HEK293T (cell line): ENCODE measurements at regions not wholly inside any gene's neighbourhood (a gene's known extent, or its start where the extent isn't known, plus 50 kb on each side); places are given as distances from the start of the nearest gene placed in this dataset.
"Not testable (repeated sequence)": the region's sequence is repeated elsewhere in the genome, so short reads cannot be mapped to it uniquely, and the experiment has no call there.

Experiments used
- CTCF ChIA-PET: fragments of 350-600 bp; formaldehyde crosslinking; extraction: SDS; loops from one replicate; lab custom pipeline; 2021; ENCODE audit warnings: antibody characterized with exemption, inconsistent platforms; lab: Yijun Ruan, JAX
- POLR2A ChIA-PET: fragments of 350-600 bp; formaldehyde crosslinking; extraction: SDS; loops from one replicate; lab custom pipeline; 2020; ENCODE audit warnings: antibody characterized with exemption, inconsistent platforms; lab: Yijun Ruan, JAX
- DNase-seq: peaks from one replicate; pipeline ENCODE4 v3.0.0; 2012; ENCODE audit warnings: mixed read lengths; ENCODE audit errors: extremely low spot score
- ARNT ChIP-seq: fragments of 450-650 bp; IDR thresholded peaks from 2 replicates; pipeline ENCODE4 v1.6.1; 2017; ENCODE audit warnings: mild to moderate bottlenecking
- BHLHE40 ChIP-seq: fragments of 450-650 bp; IDR thresholded peaks from 2 replicates; pipeline ENCODE4 v1.6.1; 2016; ENCODE audit warnings: mild to moderate bottlenecking, moderate library complexity, borderline replicate concordance
- CTBP1 ChIP-seq: fragments of 450-650 bp; IDR thresholded peaks from 2 replicates; pipeline ENCODE4 v1.6.1; 2016; ENCODE audit warnings: borderline replicate concordance
- ELF4 ChIP-seq: fragments of 450-650 bp; IDR thresholded peaks from 2 replicates; pipeline ENCODE4 v1.6.1; 2017; ENCODE audit warnings: antibody characterized with exemption
- FOXA1 ChIP-seq: fragments of 450-650 bp; IDR thresholded peaks from 2 replicates; pipeline ENCODE4 v1.6.1; 2016; ENCODE audit warnings: mild to moderate bottlenecking
- FOXK2 ChIP-seq: fragments of 450-650 bp; IDR thresholded peaks from 2 replicates; pipeline ENCODE4 v1.6.1; 2016; ENCODE audit warnings: mild to moderate bottlenecking
- FOXM1 ChIP-seq: fragments of 450-650 bp; IDR thresholded peaks from 2 replicates; pipeline ENCODE4 v1.6.1; 2017; ENCODE audit warnings: mild to moderate bottlenecking, borderline replicate concordance
- HDGF ChIP-seq: fragments of 450-650 bp; IDR thresholded peaks from 2 replicates; pipeline ENCODE4 v1.6.1; 2017; ENCODE audit warnings: antibody characterized with exemption, borderline replicate concordance
- L3MBTL2 ChIP-seq: fragments of 450-650 bp; conservative IDR thresholded peaks from 2 replicates; pipeline ENCODE4 v1.6.1; 2016; ENCODE audit warnings: mild to moderate bottlenecking
- LEF1 ChIP-seq: fragments of 450-650 bp; IDR thresholded peaks from 2 replicates; pipeline ENCODE4 v1.6.1; 2017; ENCODE audit warnings: mild to moderate bottlenecking, borderline replicate concordance
- NFRKB ChIP-seq: fragments of 450-650 bp; IDR thresholded peaks from 2 replicates; pipeline ENCODE4 v1.6.1; 2016; ENCODE audit warnings: mild to moderate bottlenecking, moderate library complexity
- PKNOX1 ChIP-seq: fragments of 450-650 bp; IDR thresholded peaks from 2 replicates; pipeline ENCODE4 v1.6.1; 2016
- SP1 ChIP-seq: fragments of 450-650 bp; IDR thresholded peaks from 2 replicates; pipeline ENCODE4 v1.6.1; 2017
- SUZ12 ChIP-seq: fragments of 450-650 bp; IDR thresholded peaks from 2 replicates; pipeline ENCODE4 v1.6.1; 2016; ENCODE audit warnings: mild to moderate bottlenecking
- TARDBP ChIP-seq: fragments of 450-650 bp; IDR thresholded peaks from 2 replicates; pipeline ENCODE4 v1.6.1; 2016
- ZNF384 ChIP-seq: fragments of 450-650 bp; IDR thresholded peaks from 2 replicates; pipeline ENCODE4 v1.6.1; 2016

- ChIA-PET CTCF (no interaction called here), POLR2A (no interaction called here)
- DNase-seq: no peak
- TF ChIP-seq TARDBP: no peak
These were observed 195.9 kb downstream of the CPEB2 start for GRCh38 chr4:15198070-15198727.

- CTCF ChIA-PET: no interaction called here
- POLR2A ChIA-PET: no interaction called here
- TF ChIP-seq L3MBTL2 (no peak), FOXK2 (no peak), NFRKB (no peak), BHLHE40 (no peak), FOXA1 (no peak), SUZ12 (no peak), TARDBP (no peak), FOXM1 (no peak), PKNOX1 (no peak), HDGF (no peak), ZNF384 (no peak), CTBP1 (no peak), ELF4 (no peak), SP1 (no peak), LEF1 (no peak)
These were observed 199.5 kb downstream of the CPEB2 start for GRCh38 chr4:15201782-15202181.

GRCh38 chr4:15202481-15202880 lies 200.2 kb downstream of the CPEB2 start:
- no peak for TF ChIP-seq CTBP1
- TF ChIP-seq HDGF: no peak
- TF ChIP-seq SUZ12: no peak
- TF ChIP-seq TARDBP: no peak
- TF ChIP-seq ZNF384: no peak
- TF ChIP-seq NFRKB: no peak
- no peak for TF ChIP-seq BHLHE40
- no peak for TF ChIP-seq L3MBTL2
- no peak for TF ChIP-seq LEF1
- POLR2A ChIA-PET: no interaction called here
- no peak for DNase-seq
- CTCF ChIA-PET: no interaction called here

More at GRCh38 chr4:15201782-15202181, 199.5 kb downstream of the CPEB2 start:
- DNase-seq: no peak

GRCh38 chr4:15206526-15206925 lies 204.2 kb downstream of the CPEB2 start:
- POLR2A ChIA-PET, CTCF ChIA-PET: not testable (repeated sequence)

GRCh38 chr4:15213302-15213970 lies 211.2 kb downstream of the CPEB2 start:
- ChIA-PET POLR2A (no interaction called here), CTCF (no interaction called here)
- TF ChIP-seq L3MBTL2 (no peak), CTBP1 (no peak), NFRKB (no peak), FOXK2 (no peak), SP1 (no peak), FOXM1 (no peak), ZNF384 (no peak), PKNOX1 (no peak), TARDBP (no peak), ARNT (no peak), FOXA1 (no peak), HDGF (no peak), SUZ12 (no peak), LEF1 (no peak), BHLHE40 (no peak), ELF4 (no peak)
- DNase-seq: no peak

More at GRCh38 chr4:15206526-15206925, 204.2 kb downstream of the CPEB2 start:
- not testable (repeated sequence) for DNase-seq

GRCh38 chr4:15215109-15215508 lies 212.7 kb upstream of the C1QTNF7 start:
- POLR2A ChIA-PET: no interaction called here
- CTCF ChIA-PET: no interaction called here
- no peak for DNase-seq
- TF ChIP-seq ARNT (no peak), ELF4 (no peak)

DNA sequence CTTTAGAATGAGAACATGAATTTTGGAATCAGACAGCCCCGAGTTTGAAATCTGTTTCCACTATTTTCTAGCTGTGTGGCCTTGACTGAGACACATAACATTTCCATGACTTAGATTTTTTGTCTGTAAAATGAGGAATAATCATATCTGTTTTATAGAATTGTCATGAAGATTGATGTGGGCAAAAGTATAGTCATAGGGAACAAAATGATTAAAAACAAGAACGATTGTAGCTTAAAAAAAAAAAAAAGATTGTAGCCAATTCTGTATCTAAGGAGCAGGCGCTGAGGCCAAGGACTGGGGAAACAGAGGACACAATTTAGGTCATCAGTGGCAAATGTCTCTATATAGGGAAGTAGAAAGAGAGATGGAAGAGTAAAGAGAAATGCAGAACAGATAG lies 201.6 kb upstream of the C1QTNF7 start:
- CTCF ChIA-PET: no interaction called here
- TF ChIP-seq ZNF384 (no peak), TARDBP (no peak), FOXM1 (no peak), BHLHE40 (no peak), ARNT (no peak), ELF4 (no peak), HDGF (no peak), FOXK2 (no peak), NFRKB (no peak), PKNOX1 (no peak), LEF1 (no peak), FOXA1 (no peak), CTBP1 (no peak), L3MBTL2 (no peak), SUZ12 (no peak), SP1 (no peak)
- POLR2A ChIA-PET: no interaction called here
- DNase-seq: no peak
